K562 (cell line): ENCODE measurements at regions not wholly inside any gene's neighbourhood (a gene's known extent, or its start where the extent isn't known, plus 50 kb on each side); places are given as distances from the start of the nearest gene placed in this dataset.

ENCODE experiments used
- ATAC-seq: fragments of 200-7000 bp; cut with Tn5 transposase; 3 replicates; pipeline ENCODE4 v1.9.1; 2020; ENCODE audit warnings: moderate library complexity
- BruUV-seq: library from RNA; stranded (reverse); fragments of 400-500 nt; replicated peaks from 2 replicates; lab custom pipeline; 2021; lab: Mats Ljungman, UMichigan
- CTCF ChIA-PET: fragments of 300-600 bp; formaldehyde crosslinking; extraction: SDS; loops from one replicate; lab custom pipeline; 2021; ENCODE audit warnings: low intra/inter-chr PET ratio; lab: Yijun Ruan, JAX
- POLR2A ChIA-PET: fragments of 300-600, 350-650 bp; sonication (Branson Sonifier 250); formaldehyde crosslinking; extraction: SDS; loops from one replicate; lab custom pipeline; 2021; ENCODE audit warnings: antibody characterized with exemption, inconsistent platforms; lab: Yijun Ruan, JAX
- DNase-seq, 4 experiments: peaks; one replicate each; pipeline versions ENCODE4 v3.0.0 to v3.0.0-alpha.2; 2011 to 2018; ENCODE audit warnings: low spot score in 3 of 4, mixed read lengths in 3 of 4; ENCODE audit errors: extremely low read depth in 1 of 4
- FAIRE-seq: peaks from 2 replicates; lab custom pipeline; 2011; peaks lifted over from hg19 to GRCh38; lab: Jason Lieb, UNC
- H2AFZ ChIP-seq: 2 replicates; pipeline ENCODE4 v1.6.0; 2011; ENCODE audit warnings: low read depth, low read length, control low read depth, inconsistent platforms
- H3K27ac ChIP-seq: fragments of 200-600 bp; 3 replicates; pipeline ENCODE4 v1.8.0; 2011; ENCODE audit warnings: low read depth, mild to moderate bottlenecking, control low read depth, inconsistent platforms, low read length, moderate library complexity, mixed read lengths; ENCODE audit errors: extremely low read depth
- H3K27me3 ChIP-seq, 2 experiments: fragments of 300-600 bp in 1 of 2; 2 replicates in 1 of 2; 3 replicates in 1 of 2; pipeline versions ENCODE4 v1.6.0 to v1.8.0; 2011; ENCODE audit warnings: inconsistent platforms in 2 of 2, low read length in 2 of 2, mild to moderate bottlenecking in 1 of 2, mixed read lengths in 1 of 2, moderate library complexity in 1 of 2; ENCODE audit not compliant: control insufficient read depth in 2 of 2, insufficient read depth in 2 of 2
- H3K36me3 ChIP-seq: fragments of 300-600 bp; 3 replicates; pipeline ENCODE4 v1.8.0; 2011; ENCODE audit warnings: mild to moderate bottlenecking, low read length, inconsistent platforms; ENCODE audit not compliant: control insufficient read depth, insufficient read depth
- H3K4me1 ChIP-seq, 2 experiments: fragments of 200-600 bp in 1 of 2; replicated peaks in 1 of 2; 2 replicates in 1 of 2; 3 replicates in 1 of 2; pipeline versions ENCODE4 v1.5.1 to v1.8.0; 2011; ENCODE audit warnings: inconsistent platforms in 2 of 2, low read length in 2 of 2, mild to moderate bottlenecking in 1 of 2, mixed read lengths in 1 of 2, moderate library complexity in 1 of 2; ENCODE audit not compliant: control insufficient read depth in 2 of 2, insufficient read depth in 2 of 2
- H3K4me2 ChIP-seq: 2 replicates; pipeline ENCODE4 v1.6.1; 2011; ENCODE audit warnings: low read length, control low read depth, inconsistent platforms, mixed read lengths; ENCODE audit not compliant: insufficient read depth
- H3K4me3 ChIP-seq: fragments of 200-600 bp; sonication (generic), shearing (Covaris generic); 2 replicates; pipeline ENCODE4 v1.5.1; 2016; ENCODE audit warnings: control low read depth, inconsistent platforms
- H3K79me2 ChIP-seq: fragments of 200-600 bp; 3 replicates; pipeline ENCODE4 v1.8.0; 2011; ENCODE audit warnings: low read length, inconsistent platforms; ENCODE audit not compliant: control insufficient read depth, insufficient read depth
- H3K9ac ChIP-seq, 2 experiments: 2 replicates each; pipeline versions ENCODE4 v1.6.0 to v1.6.1; 2011; ENCODE audit warnings: low read depth in 2 of 2, low read length in 2 of 2, control low read depth in 1 of 2, inconsistent platforms in 1 of 2, mild to moderate bottlenecking in 1 of 2, mixed read lengths in 1 of 2; ENCODE audit not compliant: insufficient read depth in 1 of 2
- H3K9me1 ChIP-seq: one replicate; pipeline ENCODE4 v1.6.0; 2011; ENCODE audit warnings: inconsistent platforms, mild to moderate bottlenecking, low read length, moderate library complexity; ENCODE audit not compliant: control insufficient read depth, insufficient read depth
- H3K9me3 ChIP-seq: replicated peaks from 2 replicates; pipeline ENCODE4 v1.5.1; 2011; ENCODE audit warnings: low read depth, low read length, inconsistent platforms; ENCODE audit not compliant: control insufficient read depth, insufficient read depth
- H4K20me1 ChIP-seq: replicated peaks from 2 replicates; pipeline ENCODE4 v1.6.1; 2011; ENCODE audit warnings: low read length, inconsistent platforms, mixed read lengths; ENCODE audit not compliant: control insufficient read depth, insufficient read depth
- HDGF ChIP-seq: fragments of 450-650 bp; IDR thresholded peaks from 2 replicates; pipeline ENCODE4 v1.6.1; 2016
- KLF6 ChIP-seq: fragments of 250-450 bp; sonication (Bioruptor Pico); IDR thresholded peaks from 2 replicates; pipeline ENCODE4 v1.4.0; 2020; ENCODE audit warnings: mild to moderate bottlenecking, moderate library complexity, borderline replicate concordance
- NEUROD1 ChIP-seq: fragments of 150-350 bp; IDR thresholded peaks from 2 replicates; pipeline ENCODE4 v1.6.1; 2014; ENCODE audit warnings: borderline replicate concordance, low read length, low read depth; ENCODE audit not compliant: partially characterized antibody
- SAP30 ChIP-seq: fragments of 200-600 bp; sonication (generic); IDR thresholded peaks from 2 replicates; pipeline ENCODE4 v1.6.1; 2012; ENCODE audit warnings: borderline replicate concordance, low read depth, mild to moderate bottlenecking, moderate library complexity, low read length, control low read depth, inconsistent platforms; ENCODE audit not compliant: insufficient read depth, poor library complexity, severe bottlenecking
- SP2 ChIP-seq: IDR thresholded peaks from 2 replicates; pipeline ENCODE4 v1.6.1; 2011; ENCODE audit warnings: mild to moderate bottlenecking, low read depth, low read length, moderate library complexity; ENCODE audit not compliant: poor library complexity, severe bottlenecking; ENCODE audit errors: extremely low read depth
- ZNF165 ChIP-seq: fragments of 250-450 bp; sonication (Bioruptor Pico); IDR thresholded peaks from 2 replicates; pipeline ENCODE4 v1.4.0; 2020; ENCODE audit warnings: borderline replicate concordance
- ZNF212 ChIP-seq: fragments of 450-650 bp; formaldehyde crosslinking; IDR thresholded peaks from 2 replicates; pipeline ENCODE4 v1.4.0; 2020; ENCODE audit warnings: mild to moderate bottlenecking
- ZNF311 ChIP-seq: fragments of 250-450 bp; sonication (Bioruptor Pico); IDR thresholded peaks from 2 replicates; pipeline ENCODE4 v1.4.0; 2020; ENCODE audit warnings: mild to moderate bottlenecking, moderate library complexity
- ZNF318 ChIP-seq, 2 experiments: fragments of 450-650 bp; IDR thresholded peaks; 2 replicates each; pipeline ENCODE4 v1.6.1; 2016; ENCODE audit warnings: mild to moderate bottlenecking in 2 of 2, borderline replicate concordance in 1 of 2, low read depth in 1 of 2, moderate library complexity in 1 of 2
- ZNF511 ChIP-seq: sonication (generic); formaldehyde crosslinking; IDR thresholded peaks from 2 replicates; pipeline ENCODE4 v1.8.0; 2022; ENCODE audit warnings: mild to moderate bottlenecking, missing genetic modification reagents
- ZNF830 ChIP-seq: fragments of 250-450 bp; sonication (Bioruptor Pico); IDR thresholded peaks from 2 replicates; pipeline ENCODE4 v1.5.0; 2021; ENCODE audit warnings: mild to moderate bottlenecking
- WGBS: fragments of 100-300 bp; shearing (Covaris generic); methylation state at CpG from one replicate; pipeline ENCODE4 v1.1.6; 2016; ENCODE audit warnings: low coverage, mixed read lengths; ENCODE audit not compliant: insufficient coverage; ENCODE audit errors: missing lambda C conversion rate; 5-methylcytosine and 5-hydroxymethylcytosine counted together
- in situ Hi-C: fragments of 300-500 bp; cut with MboI; formaldehyde crosslinking; loops from 4 replicates; pipeline ENCODE4 v1.15.0; 2018; ENCODE audit warnings: inconsistent platforms, mixed read lengths
- intact Hi-C: fragments of 100-400 bp; cut with micrococcal nuclease; formaldehyde crosslinking; loops from 2 replicates; pipeline ENCODE4 v1.14.2; 2022
- TF ChIP-seq, protein P1 (sequence below): fragments of 450-650 bp; formaldehyde crosslinking; conservative IDR thresholded peaks from 2 replicates; pipeline ENCODE4 v1.4.0; 2022; ENCODE audit warnings: mild to moderate bottlenecking, missing genetic modification characterization

- CTCF ChIA-PET = no interaction called here
- Histone ChIP-seq H3K4me1 (no peaks in the 10 kb centered on the region), H3K27ac (no peak overlapping the region), H3K4me3 (no peak overlapping the region), H3K9ac (no peak overlapping the region), H3K27me3 (no peaks in the 10 kb centered on the region), H4K20me1 (no peaks in the 10 kb centered on the region), H3K36me3 (no peaks in the 10 kb centered on the region), H3K4me2 (no peak overlapping the region), H3K79me2 (no peaks in the 10 kb centered on the region), H3K9me3 (no peaks in the 10 kb centered on the region), H2AFZ (no peak overlapping the region), H3K9me1 (no peaks in the 10 kb centered on the region)
- in situ Hi-C loops = no loop called here
- FAIRE-seq = no peak
- intact Hi-C loops = no loop called here
- POLR2A ChIA-PET = interaction anchor here (0.7 to 1.5 kb wide), 2 partner anchors 9 to 11 kb away, joined by 4 to 6 read pairs; no protein-coding TSS in a partner anchor
- no peak for ATAC-seq
- no TSS peak for BruUV-seq
- 17% methylated on average over 1 of the region's 1 CpG for WGBS
- DNase-seq = no peak
- TF ChIP-seq ZNF311 (no peak), ZNF318 (IDR thresholded peaks at IDR 0.05; ENCODE audit: borderline replicate concordance in 1 of 2, low read depth in 1 of 2) (no peak), ZNF165 (CRISPR knock-in tag) (no peak), ZNF212 (CRISPR knock-in tag) (no peak), KLF6 (CRISPR knock-in tag) (no peak), SAP30 (no peak), ZNF830 (CRISPR knock-in tag) (no peak), NEUROD1 (no peak), ZNF511 (CRISPR knock-in tag) (no peak), HDGF (no peak), SP2 (no peak)
- TF ChIP-seq, protein P1, sequence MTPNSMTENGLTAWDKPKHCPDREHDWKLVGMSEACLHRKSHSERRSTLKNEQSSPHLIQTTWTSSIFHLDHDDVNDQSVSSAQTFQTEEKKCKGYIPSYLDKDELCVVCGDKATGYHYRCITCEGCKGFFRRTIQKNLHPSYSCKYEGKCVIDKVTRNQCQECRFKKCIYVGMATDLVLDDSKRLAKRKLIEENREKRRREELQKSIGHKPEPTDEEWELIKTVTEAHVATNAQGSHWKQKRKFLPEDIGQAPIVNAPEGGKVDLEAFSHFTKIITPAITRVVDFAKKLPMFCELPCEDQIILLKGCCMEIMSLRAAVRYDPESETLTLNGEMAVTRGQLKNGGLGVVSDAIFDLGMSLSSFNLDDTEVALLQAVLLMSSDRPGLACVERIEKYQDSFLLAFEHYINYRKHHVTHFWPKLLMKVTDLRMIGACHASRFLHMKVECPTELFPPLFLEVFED (CRISPR knock-in tag) = no peak
Measured at GRCh38 chr18:1657876-1658275, 753.2 kb downstream of the ADCYAP1 start.
